ENCODE measurements at regions not wholly inside any gene's neighbourhood (a gene's known extent, or its start where the extent isn't known, plus 50 kb on each side); places are given as distances from the start of the nearest gene placed in this dataset.

DNA sequence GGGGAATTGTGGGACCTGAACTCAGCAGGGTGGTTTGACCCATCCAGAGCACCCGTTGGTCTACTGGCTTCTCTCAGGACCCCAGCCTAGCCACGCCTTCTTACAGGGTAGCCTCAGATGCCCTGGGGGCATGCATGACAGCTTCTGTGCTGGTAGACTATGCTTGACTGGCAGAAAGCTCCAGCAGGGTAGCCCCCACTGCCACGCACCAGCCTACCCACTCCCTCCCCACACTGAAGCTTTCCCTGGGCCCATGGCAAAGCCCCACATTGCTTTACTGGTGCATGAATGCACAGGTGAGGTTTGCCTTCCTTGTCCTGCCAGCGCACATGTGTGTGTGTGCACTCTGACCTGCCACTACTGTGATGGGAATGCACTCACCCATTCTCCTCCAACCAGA lies 772.2 kb downstream of the LRFN5 start:
- Mint-ChIP-seq H3K27ac (no peak overlapping the region), H3K9me3 (ENCODE audit: insufficient read depth) (no peaks in the 10 kb centered on the region), H3K27me3 (no peaks in the 10 kb centered on the region), H3K4me3 (no peak overlapping the region), H3K4me1 (peaks cover 3% of the 10 kb centered on the region)
- 91% methylated on average over 4 of the region's 4 CpGs for WGBS (ENCODE audit: insufficient coverage)
- no peak for TF ChIP-seq EZH2 (IDR thresholded peaks at IDR 0.05; ENCODE audit: borderline replicate concordance, insufficient read depth, low read depth, low read length, poor library complexity, severe bottlenecking)
- TF ChIP-seq, protein P1, sequence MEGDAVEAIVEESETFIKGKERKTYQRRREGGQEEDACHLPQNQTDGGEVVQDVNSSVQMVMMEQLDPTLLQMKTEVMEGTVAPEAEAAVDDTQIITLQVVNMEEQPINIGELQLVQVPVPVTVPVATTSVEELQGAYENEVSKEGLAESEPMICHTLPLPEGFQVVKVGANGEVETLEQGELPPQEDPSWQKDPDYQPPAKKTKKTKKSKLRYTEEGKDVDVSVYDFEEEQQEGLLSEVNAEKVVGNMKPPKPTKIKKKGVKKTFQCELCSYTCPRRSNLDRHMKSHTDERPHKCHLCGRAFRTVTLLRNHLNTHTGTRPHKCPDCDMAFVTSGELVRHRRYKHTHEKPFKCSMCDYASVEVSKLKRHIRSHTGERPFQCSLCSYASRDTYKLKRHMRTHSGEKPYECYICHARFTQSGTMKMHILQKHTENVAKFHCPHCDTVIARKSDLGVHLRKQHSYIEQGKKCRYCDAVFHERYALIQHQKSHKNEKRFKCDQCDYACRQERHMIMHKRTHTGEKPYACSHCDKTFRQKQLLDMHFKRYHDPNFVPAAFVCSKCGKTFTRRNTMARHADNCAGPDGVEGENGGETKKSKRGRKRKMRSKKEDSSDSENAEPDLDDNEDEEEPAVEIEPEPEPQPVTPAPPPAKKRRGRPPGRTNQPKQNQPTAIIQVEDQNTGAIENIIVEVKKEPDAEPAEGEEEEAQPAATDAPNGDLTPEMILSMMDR (IDR thresholded peaks at IDR 0.05) = no peak
- H3K27me3 ChIP-seq (replicated peaks in 1 of 4; ENCODE audit: control extremely low read depth in 1 of 4, control insufficient read depth in 3 of 4, insufficient read depth in 4 of 4, low read length in 3 of 4) = no peaks in the 10 kb centered on the region
- H3K4me3 ChIP-seq (ENCODE audit: control extremely low read depth in 1 of 5, extremely low read depth in 1 of 5, insufficient read depth in 1 of 5, low read depth in 2 of 5, low read length in 4 of 5) = no peak overlapping the region
- H3K9me3 ChIP-seq (ENCODE audit: control extremely low read depth in 1 of 3, control insufficient read depth in 2 of 3, insufficient read depth in 1 of 3, low read length in 2 of 3) = peaks cover 0 to 5% (median 0%) of the 10 kb centered on the region in 3 donors
- no peaks in the 10 kb centered on the region for H3K36me3 ChIP-seq (replicated peaks in 1 of 2; ENCODE audit: control extremely low read depth in 1 of 2, control insufficient read depth in 1 of 2, extremely low read depth in 1 of 2, insufficient read depth in 2 of 2, low read length in 1 of 2)
- intact Hi-C loops (cut with micrococcal nuclease) = no loop called here
- POLR2A ChIA-PET = no interaction called here
- H3K4me1 ChIP-seq (ENCODE audit: control insufficient read depth in 2 of 2, insufficient read depth in 2 of 2, low read length in 2 of 2) = no peaks in the 10 kb centered on the region
- H3K4me2 ChIP-seq (replicated peaks; ENCODE audit: low read depth, low read length, poor library complexity, severe bottlenecking) = no peak overlapping the region
- CTCF ChIA-PET = no interaction called here
- no peaks in the 10 kb centered on the region for H4K20me1 ChIP-seq (ENCODE audit: control insufficient read depth, insufficient read depth, low read length, poor library complexity, severe bottlenecking)
- DNase-seq = no peak
- no peak overlapping the region for H3K27ac ChIP-seq (ENCODE audit: low read length in 2 of 2)
- H3K9ac ChIP-seq (ENCODE audit: low read length) = no peak overlapping the region
- no peaks in the 10 kb centered on the region for H3K79me2 ChIP-seq (ENCODE audit: control insufficient read depth, insufficient read depth, low read length)
- ATAC-seq (ENCODE audit: low read depth) = no peak
- H2AFZ ChIP-seq (ENCODE audit: insufficient read depth, low read depth, low read length, poor library complexity, severe bottlenecking) = no peak overlapping the region

DNA sequence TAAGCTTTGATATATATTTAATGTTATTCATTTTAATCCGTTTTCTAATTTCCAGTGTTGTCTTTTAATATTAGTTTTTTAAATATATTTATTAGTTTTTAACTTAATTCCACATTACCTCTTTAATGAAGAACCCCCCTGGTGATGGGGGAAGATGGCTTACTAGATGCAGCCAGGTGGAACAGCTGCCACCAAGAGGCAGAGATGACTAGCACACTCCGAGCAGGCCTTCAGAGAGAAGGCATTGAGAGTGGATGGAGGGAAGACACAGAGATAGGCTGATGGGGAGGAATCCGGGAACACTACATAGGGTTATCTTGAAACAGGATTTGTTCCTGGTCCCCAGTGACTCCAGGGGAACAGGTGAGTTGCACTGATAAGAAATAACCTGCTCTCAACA lies 771.6 kb downstream of the LRFN5 start:
- H2AFZ ChIP-seq (ENCODE audit: insufficient read depth, low read depth, low read length, poor library complexity, severe bottlenecking) = no peak overlapping the region
- H3K36me3 ChIP-seq (replicated peaks in 1 of 2; ENCODE audit: control extremely low read depth in 1 of 2, control insufficient read depth in 1 of 2, extremely low read depth in 1 of 2, insufficient read depth in 2 of 2, low read length in 1 of 2) = no peaks in the 10 kb centered on the region
- ChIA-PET CTCF (interaction anchor here (0.5 kb wide), 1 partner anchor 56 kb away, joined by 3 read pairs; no protein-coding TSS in a partner anchor), POLR2A (no interaction called here)
- intact Hi-C loops (cut with micrococcal nuclease) = no loop called here
- 100% methylated on average over 1 of the region's 3 CpGs for WGBS (ENCODE audit: insufficient coverage)
- H3K27ac ChIP-seq (ENCODE audit: low read length in 2 of 2) = no peak overlapping the region
- peaks cover 0 to 5% (median 0%) of the 10 kb centered on the region in 3 donors for H3K9me3 ChIP-seq (ENCODE audit: control extremely low read depth in 1 of 3, control insufficient read depth in 2 of 3, insufficient read depth in 1 of 3, low read length in 2 of 3)
- no peak overlapping the region for H3K9ac ChIP-seq (ENCODE audit: low read length)
- Mint-ChIP-seq H3K9me3 (ENCODE audit: insufficient read depth) (no peaks in the 10 kb centered on the region), H3K4me3 (no peak overlapping the region), H3K27me3 (no peaks in the 10 kb centered on the region), H3K4me1 (peaks cover 3% of the 10 kb centered on the region), H3K27ac (no peak overlapping the region)
- H3K27me3 ChIP-seq (replicated peaks in 1 of 4; ENCODE audit: control extremely low read depth in 1 of 4, control insufficient read depth in 3 of 4, insufficient read depth in 4 of 4, low read length in 3 of 4) = no peaks in the 10 kb centered on the region
- no peaks in the 10 kb centered on the region for H3K4me1 ChIP-seq (ENCODE audit: control insufficient read depth in 2 of 2, insufficient read depth in 2 of 2, low read length in 2 of 2)
- no peak for DNase-seq
- ATAC-seq (ENCODE audit: low read depth) = no peak
- no peaks in the 10 kb centered on the region for H4K20me1 ChIP-seq (ENCODE audit: control insufficient read depth, insufficient read depth, low read length, poor library complexity, severe bottlenecking)
- H3K79me2 ChIP-seq (ENCODE audit: control insufficient read depth, insufficient read depth, low read length) = no peaks in the 10 kb centered on the region
- no peak overlapping the region for H3K4me2 ChIP-seq (replicated peaks; ENCODE audit: low read depth, low read length, poor library complexity, severe bottlenecking)
- no peak overlapping the region for H3K4me3 ChIP-seq (ENCODE audit: control extremely low read depth in 1 of 5, extremely low read depth in 1 of 5, insufficient read depth in 1 of 5, low read depth in 2 of 5, low read length in 4 of 5)
- TF ChIP-seq, protein P1 (IDR thresholded peaks at IDR 0.05) = no peak
- no peak for TF ChIP-seq EZH2 (IDR thresholded peaks at IDR 0.05; ENCODE audit: borderline replicate concordance, insufficient read depth, low read depth, low read length, poor library complexity, severe bottlenecking)

Measured in B cell (primary cell).